Fibroblast of villous mesenchyme (primary cell): ENCODE measurements at regions not wholly inside any gene's neighbourhood (a gene's known extent, or its start where the extent isn't known, plus 50 kb on each side); places are given as distances from the start of the nearest gene placed in this dataset.
"Not testable (repeated sequence)": the region's sequence is repeated elsewhere in the genome, so short reads cannot be mapped to it uniquely, and the experiment has no call there.

Source experiments
- DNase-seq: peaks from one replicate; pipeline ENCODE4 v3.0.0-alpha.2; 2010; ENCODE audit warnings: low read depth
- H3K4me3 ChIP-seq: 2 replicates; pipeline ENCODE4 v1.5.1; 2011; ENCODE audit warnings: low read depth, mild to moderate bottlenecking, low read length
- CTCF ChIP-seq: IDR thresholded peaks from 2 replicates; pipeline ENCODE4 v1.5.1; 2012; ENCODE audit warnings: low read depth, mild to moderate bottlenecking, low read length; ENCODE audit not compliant: insufficient read depth

- TF ChIP-seq CTCF, result no peak
Observed at GRCh38 chr5:25552871-25553481, 908.2 kb upstream of the CDH10 start.

GRCh38 chr5:25550793-25551192 lies 906.0 kb upstream of the CDH10 start:
- TF ChIP-seq CTCF, result no peak
- H3K4me3 ChIP-seq, result no peak overlapping the region
- DNase-seq, result no peak

More at GRCh38 chr5:25552871-25553481, 908.2 kb upstream of the CDH10 start:
- no peak overlapping the region for H3K4me3 ChIP-seq
- DNase-seq, result no peak

GRCh38 chr5:25544652-25545249 lies 900.0 kb upstream of the CDH10 start:
- DNase-seq, result no peak
- H3K4me3 ChIP-seq, result no peak overlapping the region
- peak; percentile 17 for TF ChIP-seq CTCF

- H3K4me3 ChIP-seq, result no peak overlapping the region
- DNase-seq, result no peak
- no peak for TF ChIP-seq CTCF
Observed at GRCh38 chr5:25540628-25541027, 895.9 kb upstream of the CDH10 start.

GRCh38 chr5:25539536-25539935 lies 894.8 kb upstream of the CDH10 start:
- TF ChIP-seq CTCF, result no peak
- no peak for DNase-seq
- H3K4me3 ChIP-seq, result no peak overlapping the region

GRCh38 chr5:25536461-25536860 lies 891.7 kb upstream of the CDH10 start:
- DNase-seq, H3K4me3 ChIP-seq: not testable (repeated sequence)

GRCh38 chr5:25516141-25516540 lies 871.4 kb upstream of the CDH10 start:
- TF ChIP-seq CTCF, result no peak
- H3K4me3 ChIP-seq, result no peak overlapping the region
- no peak for DNase-seq
